Endothelial cell of umbilical vein (primary cell): ENCODE measurements at regions not wholly inside any gene's neighbourhood (a gene's known extent, or its start where the extent isn't known, plus 50 kb on each side); places are given as distances from the start of the nearest gene placed in this dataset.

Experiments used
- BruUV-seq: library from RNA; stranded (reverse); fragments of 400-500 nt; replicated peaks from 2 replicates; lab custom pipeline; 2021; lab: Mats Ljungman, UMichigan
- CTCF ChIA-PET: fragments of 300-600, 350-600 bp; sonication (Branson Sonifier 250); formaldehyde crosslinking; loops from one replicate; lab custom pipeline; 2021; ENCODE audit warnings: antibody characterized with exemption, inconsistent platforms; lab: Charles Lee
- POLR2A ChIA-PET: fragments of 300-600, 350-600 bp; sonication (Branson Sonifier 250); formaldehyde crosslinking; loops from one replicate; lab custom pipeline; 2021; ENCODE audit warnings: antibody characterized with exemption, inconsistent platforms; lab: Charles Lee
- DNase-seq: peaks from one replicate; pipeline ENCODE4 v3.0.0-alpha.2; 2011; ENCODE audit warnings: low read depth, low spot score
- FAIRE-seq: peaks from 2 replicates; lab custom pipeline; 2011; peaks lifted over from hg19 to GRCh38; lab: Jason Lieb, UNC
- H2AFZ ChIP-seq: 2 replicates; pipeline ENCODE4 v1.6.0; 2012; ENCODE audit warnings: low read depth, low read length, control low read depth, inconsistent platforms
- H3K27ac ChIP-seq: 2 replicates; pipeline ENCODE4 v1.5.1; 2011; ENCODE audit warnings: low read depth, mild to moderate bottlenecking, control low read depth, low read length, moderate library complexity; ENCODE audit not compliant: insufficient read depth
- H3K27me3 ChIP-seq, 2 experiments: 2 replicates each; pipeline versions ENCODE4 v1.6.0 to v1.6.1; 2011; ENCODE audit warnings: low read length in 2 of 2, mixed read lengths in 1 of 2; ENCODE audit not compliant: control insufficient read depth in 2 of 2, insufficient read depth in 2 of 2
- H3K36me3 ChIP-seq, 2 experiments: 2 replicates in 1 of 2; 3 replicates in 1 of 2; pipeline ENCODE4 v1.5.1; 2011; ENCODE audit warnings: low read length in 2 of 2, mild to moderate bottlenecking in 1 of 2, moderate library complexity in 1 of 2; ENCODE audit not compliant: control insufficient read depth in 2 of 2, insufficient read depth in 2 of 2; ENCODE audit errors: extremely low read depth in 1 of 2
- H3K4me1 ChIP-seq: 3 replicates; pipeline ENCODE4 v1.5.1; 2011; ENCODE audit warnings: mild to moderate bottlenecking, low read length; ENCODE audit not compliant: control insufficient read depth, insufficient read depth; ENCODE audit errors: extremely low read depth
- H3K4me2 ChIP-seq: 2 replicates; pipeline ENCODE4 v1.6.1; 2011; ENCODE audit warnings: low read length, control low read depth, mixed read lengths; ENCODE audit not compliant: insufficient read depth
- H3K4me3 ChIP-seq, 3 experiments: fragments of 200-600 bp in 1 of 3; sonication (generic), shearing (Covaris generic) in 1 of 3; replicated peaks in 1 of 3; 2 replicates each; pipeline ENCODE4 v1.5.1; 2011 to 2016; ENCODE audit warnings: control low read depth in 3 of 3, low read length in 3 of 3, mild to moderate bottlenecking in 2 of 3, inconsistent platforms in 1 of 3, low read depth in 1 of 3, moderate library complexity in 1 of 3; ENCODE audit not compliant: insufficient read depth in 1 of 3
- H3K79me2 ChIP-seq: 2 replicates; pipeline ENCODE4 v1.6.0; 2012; ENCODE audit warnings: low read length, inconsistent platforms; ENCODE audit not compliant: control insufficient read depth, insufficient read depth
- H3K9ac ChIP-seq: replicated peaks from 2 replicates; pipeline ENCODE3; 2011; ENCODE audit warnings: low read length, control low read depth; ENCODE audit not compliant: insufficient read depth; ENCODE audit errors: extremely low read depth
- H3K9me1 ChIP-seq: replicated peaks from 3 replicates; pipeline ENCODE4 v1.6.0; 2011; ENCODE audit warnings: mild to moderate bottlenecking, low read length; ENCODE audit not compliant: control insufficient read depth, insufficient read depth; ENCODE audit errors: extremely low read depth
- H3K9me3 ChIP-seq: replicated peaks from 2 replicates; pipeline ENCODE4 v1.5.1; 2012; ENCODE audit warnings: low read length, inconsistent platforms; ENCODE audit not compliant: control insufficient read depth, insufficient read depth
- H4K20me1 ChIP-seq: replicated peaks from 2 replicates; pipeline ENCODE3; 2011; ENCODE audit warnings: mild to moderate bottlenecking, low read length; ENCODE audit not compliant: control insufficient read depth, insufficient read depth; ENCODE audit errors: extremely low read depth
- EZH2 ChIP-seq: IDR thresholded peaks from 2 replicates; pipeline ENCODE4 v1.6.1; 2012; ENCODE audit warnings: borderline replicate concordance, low read depth, mild to moderate bottlenecking, moderate library complexity, low read length, inconsistent platforms; ENCODE audit not compliant: severe bottlenecking
- FOS ChIP-seq: IDR thresholded peaks from 2 replicates; pipeline ENCODE4 v1.6.1; 2011; ENCODE audit warnings: mild to moderate bottlenecking, low read length, moderate library complexity, borderline replicate concordance; ENCODE audit not compliant: insufficient read depth
- GATA2 ChIP-seq: IDR thresholded peaks from 2 replicates; pipeline ENCODE4 v1.7.0; 2011; ENCODE audit warnings: low read depth, mild to moderate bottlenecking, moderate library complexity, mixed read lengths, low read length; ENCODE audit not compliant: insufficient read length, insufficient read depth
- MYC ChIP-seq: IDR thresholded peaks from one replicate; pipeline ENCODE4 v1.6.1; 2011; ENCODE audit warnings: mild to moderate bottlenecking, low read depth, low read length
- POLR2A ChIP-seq: IDR thresholded peaks from 2 replicates; pipeline ENCODE4 v1.6.1; 2012; ENCODE audit warnings: low read depth, mild to moderate bottlenecking, control low read depth, low read length
- POLR2AphosphoS5 ChIP-seq: IDR thresholded peaks from 2 replicates; pipeline ENCODE4 v1.6.1; 2012; ENCODE audit warnings: low read depth, mild to moderate bottlenecking, control low read depth, low read length, moderate library complexity; ENCODE audit not compliant: insufficient read depth
- dilution Hi-C: fragments of 300-500 bp; cut with MboI; formaldehyde crosslinking; loops from one replicate; pipeline ENCODE4 v1.15.0; 2019; ENCODE audit warnings: low sequenced_read_pairs; ENCODE audit not compliant: extremely low pct_ligation_motif_present
- intact Hi-C: fragments of 100-400 bp; cut with micrococcal nuclease; formaldehyde crosslinking; loops from one replicate; pipeline ENCODE4 v1.10.0; 2022
- TF ChIP-seq, protein P1 (sequence below): IDR thresholded peaks from 2 replicates; pipeline ENCODE4 v1.6.1; 2011; ENCODE audit not compliant: insufficient read depth, insufficient read length
- TF ChIP-seq, protein P2 (sequence below), 2 donors: IDR thresholded peaks; 1 replicate in 1 of 2; 2 replicates in 1 of 2; pipeline ENCODE4 v1.5.1; 2011; ENCODE audit warnings: low read length in 2 of 2, mild to moderate bottlenecking in 2 of 2, moderate library complexity in 2 of 2, control low read depth in 1 of 2, inconsistent platforms in 1 of 2, low read depth in 1 of 2; ENCODE audit not compliant: insufficient read depth in 1 of 2; ENCODE audit errors: extremely low read depth in 1 of 2

DNA sequence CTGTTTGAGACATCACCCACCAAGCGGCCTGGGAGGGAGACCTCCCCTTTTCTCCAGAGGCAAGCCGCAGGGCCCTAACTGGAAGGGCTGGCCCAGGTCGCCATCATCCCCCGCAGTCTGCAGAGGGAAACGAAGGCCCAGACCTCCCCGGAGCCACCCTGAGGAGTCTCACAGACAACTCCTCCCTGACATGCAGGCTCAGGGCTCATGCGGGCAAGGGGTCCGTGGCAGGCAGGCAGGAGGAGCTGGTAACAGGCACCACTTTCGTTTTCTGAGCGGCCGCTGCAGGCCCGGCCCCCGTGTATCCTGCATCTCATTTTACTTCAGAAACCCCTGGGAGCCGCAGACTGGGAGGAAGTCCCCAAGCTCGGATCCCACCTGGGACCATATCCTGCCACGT, 192.0 kb upstream of the PPP1R26 start:
- Histone ChIP-seq H3K4me1 (no peaks in the 10 kb centered on the region), H3K4me2 (no peak overlapping the region), H3K9ac (no peak overlapping the region), H3K4me3 (no peak overlapping the region), H4K20me1 (no peaks in the 10 kb centered on the region), H3K9me1 (no peaks in the 10 kb centered on the region), H3K79me2 (no peaks in the 10 kb centered on the region), H3K27me3 (no peaks in the 10 kb centered on the region), H3K27ac (no peak overlapping the region), H2AFZ (no peak overlapping the region), H3K9me3 (no peaks in the 10 kb centered on the region), H3K36me3 (no peaks in the 10 kb centered on the region)
- no TSS peak for BruUV-seq
- CTCF ChIA-PET = no interaction called here
- no peak for FAIRE-seq
- no peak for TF ChIP-seq POLR2A
- dilution Hi-C loops (no loop called here), intact Hi-C loops (no loop called here)
- DNase-seq = no peak
- POLR2A ChIA-PET = no interaction called here

DNA sequence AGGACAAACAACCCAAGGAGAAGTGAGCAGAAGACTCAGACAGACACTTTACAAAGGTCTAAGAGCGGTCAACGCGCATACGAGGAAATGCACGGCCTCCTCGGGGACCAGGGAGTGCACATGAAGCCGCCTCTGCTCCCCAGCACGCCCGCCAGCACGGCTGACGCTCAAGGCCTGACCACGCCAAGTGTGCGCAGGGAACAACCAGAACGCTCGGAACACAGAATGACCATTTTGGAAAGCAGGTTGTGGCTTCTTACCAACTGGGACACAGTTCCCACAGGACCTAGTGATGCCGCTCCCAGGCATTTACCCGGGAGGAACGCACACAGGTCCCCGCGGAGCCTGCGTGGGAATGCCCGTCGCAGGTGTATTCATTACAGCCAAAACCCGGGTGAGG, 191.5 kb upstream of the PPP1R26 start:
- no peaks in the 10 kb centered on the region for H3K79me2 ChIP-seq
- DNase-seq = no peak
- H4K20me1 ChIP-seq = no peaks in the 10 kb centered on the region
- dilution Hi-C loops (no loop called here), intact Hi-C loops (no loop called here)
- H3K27ac ChIP-seq = no peak overlapping the region
- H3K36me3 ChIP-seq = no peaks in the 10 kb centered on the region
- no TSS peak for BruUV-seq
- ChIA-PET CTCF (no interaction called here), POLR2A (no interaction called here)
- no peak overlapping the region for H3K4me3 ChIP-seq
- no peaks in the 10 kb centered on the region for H3K4me1 ChIP-seq
- H3K27me3 ChIP-seq = no peaks in the 10 kb centered on the region
- no peak overlapping the region for H2AFZ ChIP-seq
- H3K9ac ChIP-seq = no peak overlapping the region
- no peaks in the 10 kb centered on the region for H3K9me3 ChIP-seq
- no peaks in the 10 kb centered on the region for H3K9me1 ChIP-seq
- TF ChIP-seq POLR2A = no peak
- TF ChIP-seq, protein P1, sequence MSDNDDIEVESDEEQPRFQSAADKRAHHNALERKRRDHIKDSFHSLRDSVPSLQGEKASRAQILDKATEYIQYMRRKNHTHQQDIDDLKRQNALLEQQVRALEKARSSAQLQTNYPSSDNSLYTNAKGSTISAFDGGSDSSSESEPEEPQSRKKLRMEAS = no peak
- TF ChIP-seq, protein P2, sequence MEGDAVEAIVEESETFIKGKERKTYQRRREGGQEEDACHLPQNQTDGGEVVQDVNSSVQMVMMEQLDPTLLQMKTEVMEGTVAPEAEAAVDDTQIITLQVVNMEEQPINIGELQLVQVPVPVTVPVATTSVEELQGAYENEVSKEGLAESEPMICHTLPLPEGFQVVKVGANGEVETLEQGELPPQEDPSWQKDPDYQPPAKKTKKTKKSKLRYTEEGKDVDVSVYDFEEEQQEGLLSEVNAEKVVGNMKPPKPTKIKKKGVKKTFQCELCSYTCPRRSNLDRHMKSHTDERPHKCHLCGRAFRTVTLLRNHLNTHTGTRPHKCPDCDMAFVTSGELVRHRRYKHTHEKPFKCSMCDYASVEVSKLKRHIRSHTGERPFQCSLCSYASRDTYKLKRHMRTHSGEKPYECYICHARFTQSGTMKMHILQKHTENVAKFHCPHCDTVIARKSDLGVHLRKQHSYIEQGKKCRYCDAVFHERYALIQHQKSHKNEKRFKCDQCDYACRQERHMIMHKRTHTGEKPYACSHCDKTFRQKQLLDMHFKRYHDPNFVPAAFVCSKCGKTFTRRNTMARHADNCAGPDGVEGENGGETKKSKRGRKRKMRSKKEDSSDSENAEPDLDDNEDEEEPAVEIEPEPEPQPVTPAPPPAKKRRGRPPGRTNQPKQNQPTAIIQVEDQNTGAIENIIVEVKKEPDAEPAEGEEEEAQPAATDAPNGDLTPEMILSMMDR (IDR thresholded peaks at IDR 0.05; ENCODE audit: extremely low read depth in 1 of 2, insufficient read depth in 1 of 2, low read depth in 1 of 2, low read length in 2 of 2) = no peak
- TF ChIP-seq GATA2 = no peak
- no peak for TF ChIP-seq EZH2
- no peak for TF ChIP-seq POLR2AphosphoS5
- no peak for TF ChIP-seq MYC
- TF ChIP-seq FOS = no peak
- FAIRE-seq = no peak
- H3K4me2 ChIP-seq = no peak overlapping the region
